Neural cell (in vitro differentiated cells): ENCODE measurements at regions not wholly inside any gene's neighbourhood (a gene's known extent, or its start where the extent isn't known, plus 50 kb on each side); places are given as distances from the start of the nearest gene placed in this dataset.

ENCODE experiments used
- H2AFZ ChIP-seq: fragments of 200-600, 300-800 bp; sonication (generic), shearing (Covaris generic); 2 replicates; pipeline ENCODE4 v1.6.0; 2014; ENCODE audit warnings: low read depth, mild to moderate bottlenecking, antibody characterized with exemption, low read length, moderate library complexity
- H3F3A ChIP-seq: fragments of 200-600 bp; shearing (Covaris generic); 2 replicates; pipeline ENCODE4 v1.6.1; 2016; ENCODE audit warnings: mild to moderate bottlenecking, moderate library complexity, mixed read lengths, antibody characterized with exemption, low read length; ENCODE audit not compliant: insufficient read depth, poor library complexity, severe bottlenecking
- H3K27ac ChIP-seq: fragments of 200-600, 300-800 bp; sonication (generic), shearing (Covaris generic); 2 replicates; pipeline ENCODE4 v1.5.1; 2014; ENCODE audit warnings: mild to moderate bottlenecking, low read length, moderate library complexity
- H3K27me3 ChIP-seq: fragments of 300-800, 200-600 bp; sonication (generic), shearing (Covaris generic); 2 replicates; pipeline ENCODE4 v1.6.0; 2014; ENCODE audit warnings: mild to moderate bottlenecking, low read depth, low read length, moderate library complexity; ENCODE audit not compliant: insufficient read depth
- H3K36me3 ChIP-seq: fragments of 300-800, 200-600 bp; sonication (generic), shearing (Covaris generic); 2 replicates; pipeline ENCODE4 v1.5.1; 2014; ENCODE audit warnings: mild to moderate bottlenecking, antibody characterized with exemption, low read length, moderate library complexity; ENCODE audit not compliant: insufficient read depth
- H3K4me2 ChIP-seq: fragments of 300-800, 200-600 bp; sonication (generic), shearing (Covaris generic); 2 replicates; pipeline ENCODE4 v1.6.0; 2014; ENCODE audit warnings: mild to moderate bottlenecking, low read length
- H3K4me3 ChIP-seq: fragments of 300-800, 200-600 bp; sonication (generic), shearing (Covaris generic); 2 replicates; pipeline ENCODE4 v1.5.1; 2014; ENCODE audit warnings: mild to moderate bottlenecking, low read length, moderate library complexity
- H3K79me2 ChIP-seq: fragments of 200-600 bp; shearing (Covaris generic); replicated peaks from 2 replicates; pipeline ENCODE4 v1.6.0; 2014; ENCODE audit warnings: mild to moderate bottlenecking, low read length, moderate library complexity; ENCODE audit not compliant: insufficient read depth
- H3K9ac ChIP-seq: fragments of 300-800, 200-600 bp; sonication (generic), shearing (Covaris generic); 2 replicates; pipeline ENCODE4 v1.6.1; 2016; ENCODE audit warnings: mild to moderate bottlenecking, low read length, mixed read lengths
- H3K9me2 ChIP-seq: fragments of 200-600 bp; shearing (Covaris generic); 2 replicates; pipeline ENCODE4 v1.6.1; 2016; ENCODE audit warnings: mild to moderate bottlenecking, low read length, mixed read lengths; ENCODE audit not compliant: insufficient read depth
- H3K9me3 ChIP-seq: fragments of 200-600, 300-800 bp; sonication (generic), shearing (Covaris generic); 2 replicates; pipeline ENCODE4 v1.6.1; 2016; ENCODE audit warnings: mild to moderate bottlenecking, mixed run types, low read length, moderate library complexity, mixed read lengths
- H4K20me1 ChIP-seq: fragments of 200-600 bp; shearing (Covaris generic); 2 replicates; pipeline ENCODE4 v1.6.1; 2016; ENCODE audit warnings: mild to moderate bottlenecking, mixed run types; ENCODE audit not compliant: insufficient read depth
- EP300 ChIP-seq: fragments of 450-650 bp; conservative IDR thresholded peaks from 2 replicates; pipeline ENCODE4 v1.6.1; 2014; ENCODE audit warnings: antibody characterized with exemption, mild to moderate bottlenecking, moderate library complexity; ENCODE audit not compliant: poor library complexity, severe bottlenecking
- EZH2 ChIP-seq: fragments of 200-600, 300-800 bp; shearing (Covaris generic), sonication (generic); IDR thresholded peaks from 2 replicates; pipeline ENCODE4 v1.6.1; 2014; ENCODE audit warnings: antibody characterized with exemption, low read length, borderline replicate concordance, mild to moderate bottlenecking; ENCODE audit not compliant: insufficient read depth, poor library complexity, severe bottlenecking
- MXI1 ChIP-seq: fragments of 450-650 bp; conservative IDR thresholded peaks from 2 replicates; pipeline ENCODE4 v1.6.1; 2014; ENCODE audit warnings: antibody characterized with exemption, mild to moderate bottlenecking; ENCODE audit not compliant: poor library complexity, severe bottlenecking
- POLR2AphosphoS5 ChIP-seq: IDR thresholded peaks from 2 replicates; pipeline ENCODE4 v1.6.1; 2012
- RAD21 ChIP-seq: fragments of 450-650 bp; conservative IDR thresholded peaks from 2 replicates; pipeline ENCODE4 v1.6.1; 2014; ENCODE audit warnings: antibody characterized with exemption, mild to moderate bottlenecking, moderate library complexity
- SMC3 ChIP-seq: fragments of 450-650 bp; conservative IDR thresholded peaks from 2 replicates; pipeline ENCODE4 v1.6.1; 2014; ENCODE audit warnings: antibody characterized with exemption, mild to moderate bottlenecking, moderate library complexity; ENCODE audit not compliant: poor library complexity
- TAF1 ChIP-seq: IDR thresholded peaks from 2 replicates; pipeline ENCODE4 v1.6.1; 2012; ENCODE audit warnings: low read depth
- TF ChIP-seq, protein P1 (sequence below): fragments of 450-650 bp; IDR thresholded peaks from 2 replicates; pipeline ENCODE4 v1.5.1; 2014; ENCODE audit warnings: antibody characterized with exemption, mild to moderate bottlenecking, moderate library complexity; ENCODE audit not compliant: poor library complexity, severe bottlenecking
- TF ChIP-seq, protein P2 (sequence below): IDR thresholded peaks from 2 replicates; pipeline ENCODE4 v1.6.1; 2012; ENCODE audit warnings: borderline replicate concordance

DNA sequence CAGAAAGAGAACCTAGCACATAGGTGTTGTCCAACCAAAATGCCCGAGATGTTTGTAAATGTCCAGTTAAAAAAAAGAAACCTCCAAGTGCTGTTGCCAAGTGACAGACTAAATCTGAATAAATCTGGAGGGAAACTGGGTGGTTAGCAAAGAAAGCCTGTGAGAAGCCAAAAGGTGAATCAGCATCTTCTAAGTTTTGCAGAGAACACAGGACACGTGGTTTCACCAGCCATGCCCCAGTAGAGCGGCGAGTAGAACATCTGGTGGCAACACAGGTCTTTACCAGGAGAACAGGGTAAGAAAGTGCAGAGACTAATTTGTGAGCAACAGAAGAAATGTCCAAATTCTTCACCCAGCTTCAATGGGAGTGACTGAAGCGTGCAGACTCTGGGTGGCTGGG lies 986.0 kb downstream of the ROBO2 start:
- H3F3A ChIP-seq, result no peaks in the 10 kb centered on the region
- no peak overlapping the region for H3K27ac ChIP-seq
- no peak overlapping the region for H3K4me2 ChIP-seq
- no peaks in the 10 kb centered on the region for H4K20me1 ChIP-seq
- H3K27me3 ChIP-seq, result no peaks in the 10 kb centered on the region
- H3K79me2 ChIP-seq, result no peaks in the 10 kb centered on the region
- no peak overlapping the region for H3K9ac ChIP-seq
- no peaks in the 10 kb centered on the region for H3K9me3 ChIP-seq
- no peaks in the 10 kb centered on the region for H3K36me3 ChIP-seq
- no peak for TF ChIP-seq POLR2AphosphoS5
- no peak for TF ChIP-seq SMC3
- no peak for TF ChIP-seq EZH2
- TF ChIP-seq, protein P1, sequence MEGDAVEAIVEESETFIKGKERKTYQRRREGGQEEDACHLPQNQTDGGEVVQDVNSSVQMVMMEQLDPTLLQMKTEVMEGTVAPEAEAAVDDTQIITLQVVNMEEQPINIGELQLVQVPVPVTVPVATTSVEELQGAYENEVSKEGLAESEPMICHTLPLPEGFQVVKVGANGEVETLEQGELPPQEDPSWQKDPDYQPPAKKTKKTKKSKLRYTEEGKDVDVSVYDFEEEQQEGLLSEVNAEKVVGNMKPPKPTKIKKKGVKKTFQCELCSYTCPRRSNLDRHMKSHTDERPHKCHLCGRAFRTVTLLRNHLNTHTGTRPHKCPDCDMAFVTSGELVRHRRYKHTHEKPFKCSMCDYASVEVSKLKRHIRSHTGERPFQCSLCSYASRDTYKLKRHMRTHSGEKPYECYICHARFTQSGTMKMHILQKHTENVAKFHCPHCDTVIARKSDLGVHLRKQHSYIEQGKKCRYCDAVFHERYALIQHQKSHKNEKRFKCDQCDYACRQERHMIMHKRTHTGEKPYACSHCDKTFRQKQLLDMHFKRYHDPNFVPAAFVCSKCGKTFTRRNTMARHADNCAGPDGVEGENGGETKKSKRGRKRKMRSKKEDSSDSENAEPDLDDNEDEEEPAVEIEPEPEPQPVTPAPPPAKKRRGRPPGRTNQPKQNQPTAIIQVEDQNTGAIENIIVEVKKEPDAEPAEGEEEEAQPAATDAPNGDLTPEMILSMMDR, result no peak
- H3K4me3 ChIP-seq, result no peak overlapping the region
- H3K9me2 ChIP-seq, result no peaks in the 10 kb centered on the region
- no peak overlapping the region for H2AFZ ChIP-seq

DNA sequence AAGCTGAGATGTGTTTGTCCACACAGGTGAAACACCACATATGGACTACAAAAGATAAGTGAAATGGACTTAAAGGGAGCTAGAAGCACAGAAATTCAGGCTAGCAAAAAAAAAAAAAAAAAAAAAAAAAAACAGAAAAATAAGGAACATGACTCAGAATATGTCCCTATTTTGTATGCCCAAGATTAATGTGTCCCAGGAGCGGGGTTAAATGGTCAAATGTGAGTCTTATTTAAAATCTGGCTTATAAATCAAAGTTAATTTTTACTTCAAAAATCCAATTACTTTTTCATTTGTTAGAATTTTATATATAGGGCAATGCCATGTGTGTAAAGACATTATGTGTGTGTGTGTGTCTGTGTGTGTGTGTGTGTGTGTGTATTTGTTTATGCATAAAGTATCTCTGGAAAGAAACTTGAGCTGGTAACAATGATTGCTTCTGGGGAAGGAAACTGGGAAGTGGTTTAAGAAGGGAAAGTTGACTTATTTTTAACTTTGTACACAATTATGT lies 986.5 kb downstream of the ROBO2 start:
- H3K9me3 ChIP-seq, result no peaks in the 10 kb centered on the region
- H3K9ac ChIP-seq, result no peak overlapping the region

DNA sequence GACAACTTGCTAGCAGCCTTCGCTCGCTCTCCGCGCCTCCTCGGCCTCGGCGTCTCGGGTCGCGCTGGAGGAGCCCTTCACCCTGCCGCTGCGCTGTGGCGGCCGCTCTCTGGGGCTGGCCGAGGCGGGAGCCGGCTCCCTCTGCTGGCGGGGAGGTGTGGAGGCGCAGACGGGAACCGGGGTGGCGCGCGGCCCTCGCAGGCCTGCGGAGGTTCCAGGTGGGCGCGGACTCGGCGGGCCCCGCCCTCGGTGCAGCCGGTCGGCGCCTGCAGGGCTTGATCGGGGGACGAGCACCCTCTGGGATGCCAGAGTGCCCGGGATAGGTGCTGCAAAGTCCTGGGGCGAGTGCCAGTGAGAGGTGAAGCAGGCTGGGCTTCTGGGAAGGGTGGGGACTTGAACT lies 989.9 kb downstream of the ROBO2 start:
- H3K36me3 ChIP-seq, result no peaks in the 10 kb centered on the region
- no peaks in the 10 kb centered on the region for H3K27me3 ChIP-seq
- no peaks in the 10 kb centered on the region for H3K9me2 ChIP-seq
- H3K79me2 ChIP-seq, result no peaks in the 10 kb centered on the region
- no peaks in the 10 kb centered on the region for H3F3A ChIP-seq
- H3K9ac ChIP-seq, result no peak overlapping the region
- no peak overlapping the region for H2AFZ ChIP-seq
- no peaks in the 10 kb centered on the region for H3K9me3 ChIP-seq
- no peak overlapping the region for H3K4me2 ChIP-seq
- no peak overlapping the region for H3K27ac ChIP-seq
- H3K4me3 ChIP-seq, result no peak overlapping the region
- no peaks in the 10 kb centered on the region for H4K20me1 ChIP-seq
- no peak for TF ChIP-seq RAD21
- no peak for TF ChIP-seq MXI1
- TF ChIP-seq, protein P1, result no peak
- no peak for TF ChIP-seq EP300
- TF ChIP-seq, protein P2, sequence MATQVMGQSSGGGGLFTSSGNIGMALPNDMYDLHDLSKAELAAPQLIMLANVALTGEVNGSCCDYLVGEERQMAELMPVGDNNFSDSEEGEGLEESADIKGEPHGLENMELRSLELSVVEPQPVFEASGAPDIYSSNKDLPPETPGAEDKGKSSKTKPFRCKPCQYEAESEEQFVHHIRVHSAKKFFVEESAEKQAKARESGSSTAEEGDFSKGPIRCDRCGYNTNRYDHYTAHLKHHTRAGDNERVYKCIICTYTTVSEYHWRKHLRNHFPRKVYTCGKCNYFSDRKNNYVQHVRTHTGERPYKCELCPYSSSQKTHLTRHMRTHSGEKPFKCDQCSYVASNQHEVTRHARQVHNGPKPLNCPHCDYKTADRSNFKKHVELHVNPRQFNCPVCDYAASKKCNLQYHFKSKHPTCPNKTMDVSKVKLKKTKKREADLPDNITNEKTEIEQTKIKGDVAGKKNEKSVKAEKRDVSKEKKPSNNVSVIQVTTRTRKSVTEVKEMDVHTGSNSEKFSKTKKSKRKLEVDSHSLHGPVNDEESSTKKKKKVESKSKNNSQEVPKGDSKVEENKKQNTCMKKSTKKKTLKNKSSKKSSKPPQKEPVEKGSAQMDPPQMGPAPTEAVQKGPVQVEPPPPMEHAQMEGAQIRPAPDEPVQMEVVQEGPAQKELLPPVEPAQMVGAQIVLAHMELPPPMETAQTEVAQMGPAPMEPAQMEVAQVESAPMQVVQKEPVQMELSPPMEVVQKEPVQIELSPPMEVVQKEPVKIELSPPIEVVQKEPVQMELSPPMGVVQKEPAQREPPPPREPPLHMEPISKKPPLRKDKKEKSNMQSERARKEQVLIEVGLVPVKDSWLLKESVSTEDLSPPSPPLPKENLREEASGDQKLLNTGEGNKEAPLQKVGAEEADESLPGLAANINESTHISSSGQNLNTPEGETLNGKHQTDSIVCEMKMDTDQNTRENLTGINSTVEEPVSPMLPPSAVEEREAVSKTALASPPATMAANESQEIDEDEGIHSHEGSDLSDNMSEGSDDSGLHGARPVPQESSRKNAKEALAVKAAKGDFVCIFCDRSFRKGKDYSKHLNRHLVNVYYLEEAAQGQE, result no peak
- TF ChIP-seq TAF1, result no peak
- TF ChIP-seq SMC3, result no peak
- no peak for TF ChIP-seq POLR2AphosphoS5

More for the DNA sequence above, 986.5 kb downstream of the ROBO2 start:
- Histone ChIP-seq H3K4me3 (no peak overlapping the region), H3K79me2 (no peaks in the 10 kb centered on the region), H2AFZ (no peak overlapping the region), H3K27ac (no peak overlapping the region), H3K4me2 (no peak overlapping the region), H3K36me3 (no peaks in the 10 kb centered on the region), H3F3A (no peaks in the 10 kb centered on the region), H4K20me1 (no peaks in the 10 kb centered on the region), H3K9me2 (no peaks in the 10 kb centered on the region), H3K27me3 (no peaks in the 10 kb centered on the region)
- TF ChIP-seq, protein P2, result no peak
- TF ChIP-seq EP300 (no peak), TAF1 (no peak)
